ENCODE measurements at regions not wholly inside any gene's neighbourhood (a gene's known extent, or its start where the extent isn't known, plus 50 kb on each side); places are given as distances from the start of the nearest gene placed in this dataset.

DNA sequence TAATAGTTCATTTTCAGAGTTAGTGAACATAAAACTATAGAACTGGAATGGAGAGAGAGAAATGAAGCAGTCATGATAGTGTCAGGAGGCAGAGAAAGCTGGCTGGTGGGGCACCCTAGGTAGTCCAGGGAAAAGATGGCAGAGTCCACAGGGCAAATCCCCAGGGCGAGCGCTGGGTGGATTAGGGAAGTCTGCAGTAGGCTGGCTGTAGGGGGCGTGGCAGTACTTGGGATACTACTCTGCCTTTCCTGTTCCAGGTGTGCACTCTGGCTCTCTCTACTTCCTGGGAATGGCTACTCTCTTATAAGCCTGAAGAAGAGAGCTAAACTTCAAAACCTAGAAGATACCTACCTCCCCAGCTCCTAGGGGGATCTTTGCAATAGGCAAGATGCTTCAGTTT, 232.9 kb upstream of the SLC10A2 start:
- TF ChIP-seq, protein P1, sequence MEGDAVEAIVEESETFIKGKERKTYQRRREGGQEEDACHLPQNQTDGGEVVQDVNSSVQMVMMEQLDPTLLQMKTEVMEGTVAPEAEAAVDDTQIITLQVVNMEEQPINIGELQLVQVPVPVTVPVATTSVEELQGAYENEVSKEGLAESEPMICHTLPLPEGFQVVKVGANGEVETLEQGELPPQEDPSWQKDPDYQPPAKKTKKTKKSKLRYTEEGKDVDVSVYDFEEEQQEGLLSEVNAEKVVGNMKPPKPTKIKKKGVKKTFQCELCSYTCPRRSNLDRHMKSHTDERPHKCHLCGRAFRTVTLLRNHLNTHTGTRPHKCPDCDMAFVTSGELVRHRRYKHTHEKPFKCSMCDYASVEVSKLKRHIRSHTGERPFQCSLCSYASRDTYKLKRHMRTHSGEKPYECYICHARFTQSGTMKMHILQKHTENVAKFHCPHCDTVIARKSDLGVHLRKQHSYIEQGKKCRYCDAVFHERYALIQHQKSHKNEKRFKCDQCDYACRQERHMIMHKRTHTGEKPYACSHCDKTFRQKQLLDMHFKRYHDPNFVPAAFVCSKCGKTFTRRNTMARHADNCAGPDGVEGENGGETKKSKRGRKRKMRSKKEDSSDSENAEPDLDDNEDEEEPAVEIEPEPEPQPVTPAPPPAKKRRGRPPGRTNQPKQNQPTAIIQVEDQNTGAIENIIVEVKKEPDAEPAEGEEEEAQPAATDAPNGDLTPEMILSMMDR (conservative IDR thresholded peaks at IDR 0.05; ENCODE audit: low read depth in 2 of 2) = peak; percentile 49 to 84
- TF ChIP-seq ZNF331 (CRISPR knock-in tag; IDR thresholded peaks at IDR 0.05; ENCODE audit: low read depth) = no peak

Measured in GM23338 (cell line).